B cell (primary cell): ENCODE measurements at regions not wholly inside any gene's neighbourhood (a gene's known extent, or its start where the extent isn't known, plus 50 kb on each side); places are given as distances from the start of the nearest gene placed in this dataset.

ENCODE experiments used
- ATAC-seq: fragments of 200-7000 bp; cut with Tn5 transposase; one replicate; pipeline ENCODE4 v1.10.0; 2021; ENCODE audit warnings: low read depth, mild to moderate bottlenecking, moderate number of reproducible peaks, moderate library complexity
- CTCF ChIA-PET: fragments of 350-600 bp; sonication (Branson Sonifier 250); formaldehyde crosslinking; loops from one replicate; lab custom pipeline; 2021; ENCODE audit warnings: antibody characterized with exemption, inconsistent platforms; lab: Charles Lee
- POLR2A ChIA-PET: fragments of 350-600 bp; sonication (Branson Sonifier 250); formaldehyde crosslinking; loops from one replicate; lab custom pipeline; 2021; ENCODE audit warnings: antibody characterized with exemption; lab: Charles Lee
- DNase-seq: peaks from one replicate; pipeline ENCODE4 v3.0.0; 2013
- H2AFZ ChIP-seq: 2 replicates; pipeline ENCODE4 v1.6.1; 2012; ENCODE audit warnings: mild to moderate bottlenecking, low read depth, low read length; ENCODE audit not compliant: insufficient read depth, poor library complexity, severe bottlenecking
- H3K27ac ChIP-seq, 2 donors: 1 replicate in 1 of 2; 2 replicates in 1 of 2; pipeline ENCODE4 v1.5.1; 2012 to 2013; ENCODE audit warnings: low read length in 2 of 2, mild to moderate bottlenecking in 2 of 2, moderate library complexity in 1 of 2
- H3K27me3 ChIP-seq, 4 experiments: fragments of 200-600 bp in 1 of 4; sonication (generic) in 1 of 4; replicated peaks in 1 of 4; 1 replicate in 2 of 4; 2 replicates in 2 of 4; pipeline versions ENCODE4 v1.6.1 to v1.7.0; 2013 to 2016; ENCODE audit warnings: low read length in 3 of 4, mild to moderate bottlenecking in 2 of 4, mixed read lengths in 1 of 4, moderate library complexity in 1 of 4; ENCODE audit not compliant: insufficient read depth in 4 of 4, control insufficient read depth in 3 of 4; ENCODE audit errors: control extremely low read depth in 1 of 4
- H3K36me3 ChIP-seq, 2 experiments: replicated peaks in 1 of 2; 1 replicate in 1 of 2; 2 replicates in 1 of 2; pipeline versions ENCODE4 v1.6.1 to v1.7.1; 2013; ENCODE audit warnings: low read length in 1 of 2; ENCODE audit not compliant: insufficient read depth in 2 of 2, control insufficient read depth in 1 of 2; ENCODE audit errors: control extremely low read depth in 1 of 2, extremely low read depth in 1 of 2
- H3K4me1 ChIP-seq, 2 donors: fragments of 200-600 bp in 1 of 2; sonication (generic) in 1 of 2; 1 replicate in 1 of 2; 2 replicates in 1 of 2; pipeline versions ENCODE4 v1.5.1 to v1.6.1; 2013 to 2017; ENCODE audit warnings: low read length in 2 of 2; ENCODE audit not compliant: control insufficient read depth in 2 of 2, insufficient read depth in 2 of 2
- H3K4me2 ChIP-seq: replicated peaks from 2 replicates; pipeline ENCODE3; 2012; ENCODE audit warnings: mild to moderate bottlenecking, low read depth, low read length; ENCODE audit not compliant: poor library complexity, severe bottlenecking
- H3K4me3 ChIP-seq, 5 experiments: fragments of 200-600 bp in 1 of 5; sonication (generic) in 1 of 5; 1 replicate in 3 of 5; 2 replicates in 2 of 5; pipeline versions ENCODE4 v1.5.1 to v1.7.0; 2011 to 2016; ENCODE audit warnings: low read length in 4 of 5, mild to moderate bottlenecking in 4 of 5, low read depth in 2 of 5, control low read depth in 1 of 5, moderate library complexity in 1 of 5; ENCODE audit not compliant: insufficient read depth in 1 of 5; ENCODE audit errors: control extremely low read depth in 1 of 5, extremely low read depth in 1 of 5
- H3K79me2 ChIP-seq: fragments of 200-600 bp; sonication (generic); one replicate; pipeline ENCODE4 v1.6.0; 2016; ENCODE audit warnings: low read length; ENCODE audit not compliant: control insufficient read depth, insufficient read depth
- H3K9ac ChIP-seq: fragments of 200-600 bp; sonication (generic); 2 replicates; pipeline ENCODE4 v1.6.1; 2017; ENCODE audit warnings: mild to moderate bottlenecking, low read length, moderate library complexity
- H3K9me3 ChIP-seq, 3 donors: one replicate each; pipeline versions ENCODE4 v1.6.1 to v1.7.1; 2013; ENCODE audit warnings: low read length in 2 of 3; ENCODE audit not compliant: control insufficient read depth in 2 of 3, insufficient read depth in 1 of 3; ENCODE audit errors: control extremely low read depth in 1 of 3
- H4K20me1 ChIP-seq: 2 replicates; pipeline ENCODE4 v1.6.0; 2012; ENCODE audit warnings: mild to moderate bottlenecking, low read length; ENCODE audit not compliant: insufficient read depth, control insufficient read depth, poor library complexity, severe bottlenecking
- H3K27ac Mint-ChIP-seq: one replicate; pipeline ENCODE4 v1.8.0; 2021; ENCODE audit warnings: mixed read lengths
- H3K27me3 Mint-ChIP-seq: one replicate; pipeline ENCODE4 v1.8.0; 2021; ENCODE audit warnings: mixed read lengths
- H3K4me1 Mint-ChIP-seq: one replicate; pipeline ENCODE4 v1.8.0; 2021; ENCODE audit warnings: mixed read lengths
- H3K4me3 Mint-ChIP-seq: one replicate; pipeline ENCODE4 v1.8.0; 2021; ENCODE audit warnings: mixed read lengths
- H3K9me3 Mint-ChIP-seq: one replicate; pipeline ENCODE4 v1.8.0; 2022; ENCODE audit warnings: mixed read lengths; ENCODE audit not compliant: insufficient read depth
- CTCF ChIP-seq: fragments of 200-600 bp; IDR thresholded peaks from one replicate; pipeline ENCODE4 v1.8.0; 2022; ENCODE audit warnings: antibody characterized with exemption, mild to moderate bottlenecking
- EZH2 ChIP-seq: IDR thresholded peaks from 2 replicates; pipeline ENCODE4 v1.6.1; 2012; ENCODE audit warnings: borderline replicate concordance, low read depth, mild to moderate bottlenecking, moderate library complexity, low read length; ENCODE audit not compliant: insufficient read depth, poor library complexity, severe bottlenecking
- WGBS: methylation state at CpG from one replicate; pipeline ENCODE4 v1.1.5; 2013; ENCODE audit warnings: missing lambda C conversion rate; ENCODE audit not compliant: insufficient coverage; 5-methylcytosine and 5-hydroxymethylcytosine counted together
- intact Hi-C: fragments of 100-400 bp; cut with micrococcal nuclease; formaldehyde crosslinking; loops from one replicate; pipeline ENCODE4 v1.10.0; 2022

GRCh38 chr2:23306401-23306800 is 78.6 kb upstream of the KLHL29 start:
- Histone ChIP-seq H3K4me1 (no peaks in the 10 kb centered on the region), H3K4me2 (no peak overlapping the region), H3K4me3 (no peak overlapping the region), H3K79me2 (no peaks in the 10 kb centered on the region), H4K20me1 (no peaks in the 10 kb centered on the region), H3K27ac (no peak overlapping the region), H2AFZ (no peak overlapping the region), H3K9ac (no peak overlapping the region), H3K36me3 (no peaks in the 10 kb centered on the region), H3K27me3 (peaks cover 0 to 4% (median 0%) of the 10 kb centered on the region in 4 experiments), H3K9me3 (no peaks in the 10 kb centered on the region)
- TF ChIP-seq EZH2 = no peak
- no peak for TF ChIP-seq CTCF
- CTCF ChIA-PET = no interaction called here
- H3K4me3 Mint-ChIP-seq = no peak overlapping the region
- no peak for DNase-seq
- no peak for ATAC-seq
- no peak overlapping the region for H3K27ac Mint-ChIP-seq
- H3K9me3 Mint-ChIP-seq = no peaks in the 10 kb centered on the region
- intact Hi-C loops = no loop called here
- no peaks in the 10 kb centered on the region for H3K4me1 Mint-ChIP-seq
- peaks cover 18% of the 10 kb centered on the region for H3K27me3 Mint-ChIP-seq
- 85% methylated on average over 5 of the region's 9 CpGs for WGBS
- POLR2A ChIA-PET = no interaction called here

GRCh38 chr2:23311186-23311585 is 73.8 kb upstream of the KLHL29 start:
- Histone ChIP-seq H3K36me3 (no peaks in the 10 kb centered on the region), H3K9ac (no peak overlapping the region), H3K27ac (no peak overlapping the region), H3K9me3 (no peaks in the 10 kb centered on the region), H3K79me2 (no peaks in the 10 kb centered on the region), H3K27me3 (peaks cover 0 to 8% (median 0%) of the 10 kb centered on the region in 4 experiments), H2AFZ (no peak overlapping the region), H3K4me2 (no peak overlapping the region), H3K4me1 (no peaks in the 10 kb centered on the region), H3K4me3 (no peak overlapping the region), H4K20me1 (no peaks in the 10 kb centered on the region)
- no CpG with 5 or more reads among the region's 1 CpG for WGBS
- ChIA-PET POLR2A (interaction anchor here (0.6 kb wide), 1 partner anchor 33 kb away, joined by 3 read pairs; no protein-coding TSS in a partner anchor), CTCF (no interaction called here)
- H3K4me1 Mint-ChIP-seq = no peaks in the 10 kb centered on the region
- H3K27ac Mint-ChIP-seq = no peak overlapping the region
- H3K9me3 Mint-ChIP-seq = no peaks in the 10 kb centered on the region
- ATAC-seq = no peak
- no peak overlapping the region for H3K4me3 Mint-ChIP-seq
- TF ChIP-seq EZH2 (no peak), CTCF (no peak)
- DNase-seq = no peak
- H3K27me3 Mint-ChIP-seq = peaks cover 12% of the 10 kb centered on the region
- intact Hi-C loops = no loop called here
